IgD-negative memory B cell (primary cell): ENCODE measurements at regions not wholly inside any gene's neighbourhood (a gene's known extent, or its start where the extent isn't known, plus 50 kb on each side); places are given as distances from the start of the nearest gene placed in this dataset.

ENCODE experiments used
- H3K27ac Mint-ChIP-seq, 3 donors: one replicate each; pipeline ENCODE4 v1.8.0; 2020 to 2022; ENCODE audit warnings: mild to moderate bottlenecking in 3 of 3, mixed read lengths in 3 of 3, moderate library complexity in 1 of 3
- H3K27me3 Mint-ChIP-seq: one replicate; pipeline ENCODE4 v1.8.0; 2021; ENCODE audit warnings: mixed read lengths
- H3K36me3 Mint-ChIP-seq: one replicate; pipeline ENCODE4 v1.8.0; 2020; ENCODE audit warnings: mild to moderate bottlenecking, mixed read lengths
- H3K4me1 Mint-ChIP-seq, 3 donors: one replicate each; pipeline ENCODE4 v1.8.0; 2020 to 2022; ENCODE audit warnings: mixed read lengths in 3 of 3, mild to moderate bottlenecking in 1 of 3
- H3K4me3 Mint-ChIP-seq, 4 donors: one replicate each; pipeline ENCODE4 v1.8.0; 2020 to 2022; ENCODE audit warnings: mild to moderate bottlenecking in 4 of 4, mixed read lengths in 4 of 4, moderate library complexity in 3 of 4
- H3K9me3 Mint-ChIP-seq, 3 donors: one replicate each; pipeline ENCODE4 v1.8.0; 2020 to 2021; ENCODE audit warnings: mixed read lengths in 3 of 3, mild to moderate bottlenecking in 1 of 3

- no peak overlapping the region for H3K4me3 Mint-ChIP-seq
- no peaks in the 10 kb centered on the region for H3K4me1 Mint-ChIP-seq
- no peak overlapping the region for H3K27ac Mint-ChIP-seq
- H3K9me3 Mint-ChIP-seq, result peaks cover 4 to 6% (median 6%) of the 10 kb centered on the region in 3 donors
- H3K36me3 Mint-ChIP-seq, result peaks cover 4% of the 10 kb centered on the region
- H3K27me3 Mint-ChIP-seq, result peaks cover 19% of the 10 kb centered on the region
Observed at GRCh38 chr3:13934813-13935212, 54.9 kb upstream of the WNT7A start.

DNA sequence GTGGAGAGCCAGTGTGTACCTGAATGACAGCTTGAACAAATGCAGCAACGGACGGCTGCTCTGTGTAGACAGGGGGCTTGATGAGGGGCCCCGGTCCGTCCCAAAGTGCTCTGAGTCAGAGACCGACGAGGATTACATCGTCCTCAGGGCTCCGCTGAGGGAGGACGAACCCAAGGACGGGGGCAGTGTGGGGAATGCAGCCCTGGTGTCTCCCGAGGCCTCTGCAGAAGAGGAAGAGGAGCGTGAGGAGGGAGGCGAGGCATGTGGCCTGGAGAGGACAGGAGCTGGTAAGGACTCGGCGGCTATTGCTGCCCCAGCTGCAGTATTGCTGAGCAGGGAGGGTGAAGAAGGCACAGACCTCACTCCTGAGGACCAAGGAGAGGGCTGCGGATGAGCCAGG is 54.4 kb upstream of the WNT7A start:
- H3K27ac Mint-ChIP-seq, result no peak overlapping the region
- no peak overlapping the region for H3K4me3 Mint-ChIP-seq
- peaks cover 4 to 6% (median 4%) of the 10 kb centered on the region in 3 donors for H3K9me3 Mint-ChIP-seq
- peaks cover 19% of the 10 kb centered on the region for H3K27me3 Mint-ChIP-seq
- H3K4me1 Mint-ChIP-seq, result no peaks in the 10 kb centered on the region
- H3K36me3 Mint-ChIP-seq, result peaks cover 4% of the 10 kb centered on the region

DNA sequence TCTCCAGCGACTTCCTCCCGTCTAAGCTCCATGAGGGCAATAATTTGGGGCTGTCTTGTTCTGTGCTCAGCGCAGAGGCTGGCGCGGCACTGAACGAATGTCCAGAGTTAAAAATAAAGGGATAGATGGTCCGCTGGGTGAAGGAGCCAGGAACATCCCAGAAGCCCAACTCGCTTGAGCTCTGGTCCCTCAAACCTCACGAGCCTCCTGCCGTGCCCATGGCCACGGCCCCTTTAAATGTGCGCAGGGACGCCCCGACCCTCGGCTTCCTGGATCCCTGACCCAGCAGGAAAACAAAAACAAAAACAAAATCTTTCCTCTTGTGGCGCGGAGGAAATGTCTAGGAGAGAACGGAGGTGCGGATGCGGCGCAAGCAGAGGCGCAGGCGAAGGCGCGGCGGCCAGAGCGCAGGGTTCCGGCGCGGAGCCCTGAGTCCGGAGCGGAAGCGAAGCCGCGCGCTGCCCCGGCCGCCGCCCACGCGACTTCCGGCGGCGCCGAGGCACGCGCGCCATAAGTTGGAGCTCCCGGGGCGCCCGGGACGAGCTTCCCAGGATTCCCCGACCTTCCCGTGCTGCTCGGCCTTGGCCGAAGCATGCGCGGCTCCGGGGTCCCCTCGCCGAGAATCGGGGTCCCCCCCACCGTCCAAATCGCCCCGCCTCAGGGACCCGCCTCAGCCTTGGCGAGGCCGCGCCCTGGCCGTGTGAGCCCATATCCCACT is 52.9 kb upstream of the WNT7A start:
- peaks cover 4% of the 10 kb centered on the region for H3K36me3 Mint-ChIP-seq
- peaks cover 4 to 8% (median 6%) of the 10 kb centered on the region in 3 donors for H3K9me3 Mint-ChIP-seq
- H3K4me3 Mint-ChIP-seq, result peak overlapping the region in 2 of 4 donors; percentile 23 to 64
- H3K4me1 Mint-ChIP-seq, result no peaks in the 10 kb centered on the region
- H3K27ac Mint-ChIP-seq, result no peak overlapping the region
- H3K27me3 Mint-ChIP-seq, result peaks cover 24% of the 10 kb centered on the region

- Mint-ChIP-seq H3K27me3 (peaks cover 24% of the 10 kb centered on the region), H3K4me3 (peak overlapping the region in 1 of 4 donors; percentile 46), H3K9me3 (peaks cover 7 to 12% (median 7%) of the 10 kb centered on the region in 3 donors), H3K36me3 (peaks cover 4% of the 10 kb centered on the region), H3K27ac (peak overlapping the region in 1 of 3 donors; percentile 92), H3K4me1 (no peaks in the 10 kb centered on the region)
Observed at GRCh38 chr3:13931172-13931571, 51.3 kb upstream of the WNT7A start.
